T-helper 1 cell treated with Interleukin-12 subunit alpha and Interleukin-12 subunit beta and Interleukin-4 antibody, amounts not matched to agents 30 μg/mL and 1 μg/mL, for 36 hours (primary cell): ENCODE measurements at regions not wholly inside any gene's neighbourhood (a gene's known extent, or its start where the extent isn't known, plus 50 kb on each side); places are given as distances from the start of the nearest gene placed in this dataset.
"Not testable (repeated sequence)": the region's sequence is repeated elsewhere in the genome, so short reads cannot be mapped to it uniquely, and the experiment has no call there.

Experiments
- H3K27ac Mint-ChIP-seq: one replicate; pipeline ENCODE4 v1.8.0; 2021; ENCODE audit warnings: mild to moderate bottlenecking, mixed read lengths
- H3K27me3 Mint-ChIP-seq: one replicate; pipeline ENCODE4 v1.8.0; 2021; ENCODE audit warnings: low read depth, mixed read lengths
- H3K36me3 Mint-ChIP-seq: one replicate; pipeline ENCODE4 v1.8.0; 2021; ENCODE audit warnings: low read depth, mixed read lengths
- H3K4me1 Mint-ChIP-seq: one replicate; pipeline ENCODE4 v1.8.0; 2021; ENCODE audit warnings: low read depth, mixed read lengths
- H3K4me3 Mint-ChIP-seq: one replicate; pipeline ENCODE4 v1.8.0; 2021; ENCODE audit warnings: mild to moderate bottlenecking, moderate library complexity, mixed read lengths
- H3K9me3 Mint-ChIP-seq: one replicate; pipeline ENCODE4 v1.8.0; 2021; ENCODE audit warnings: mixed read lengths

DNA sequence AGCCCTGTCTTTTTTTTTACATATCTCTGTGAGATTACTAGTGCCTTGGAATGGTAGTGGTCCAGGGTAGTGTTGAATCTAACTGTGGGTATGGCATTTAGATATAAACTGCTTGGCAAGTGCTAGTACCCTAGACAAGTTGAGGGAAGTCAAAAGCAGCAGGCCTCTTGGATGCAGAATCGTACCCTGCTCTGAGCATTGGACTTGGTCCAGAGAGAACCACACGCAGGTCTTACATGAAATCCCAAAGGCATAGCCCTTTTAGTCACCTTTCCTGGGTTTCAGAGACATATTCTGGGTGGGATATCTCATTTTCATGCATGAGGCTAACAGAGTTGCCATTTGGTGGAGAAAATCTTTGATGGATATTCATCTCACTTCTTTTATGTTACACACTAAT is 641.4 kb downstream of the PDCD6IP start:
- no peaks in the 10 kb centered on the region for H3K36me3 Mint-ChIP-seq
- no peak overlapping the region for H3K27ac Mint-ChIP-seq
- no peak overlapping the region for H3K4me3 Mint-ChIP-seq
- H3K4me1 Mint-ChIP-seq = no peaks in the 10 kb centered on the region
- H3K27me3 Mint-ChIP-seq = no peaks in the 10 kb centered on the region
- peaks cover 13% of the 10 kb centered on the region for H3K9me3 Mint-ChIP-seq

DNA sequence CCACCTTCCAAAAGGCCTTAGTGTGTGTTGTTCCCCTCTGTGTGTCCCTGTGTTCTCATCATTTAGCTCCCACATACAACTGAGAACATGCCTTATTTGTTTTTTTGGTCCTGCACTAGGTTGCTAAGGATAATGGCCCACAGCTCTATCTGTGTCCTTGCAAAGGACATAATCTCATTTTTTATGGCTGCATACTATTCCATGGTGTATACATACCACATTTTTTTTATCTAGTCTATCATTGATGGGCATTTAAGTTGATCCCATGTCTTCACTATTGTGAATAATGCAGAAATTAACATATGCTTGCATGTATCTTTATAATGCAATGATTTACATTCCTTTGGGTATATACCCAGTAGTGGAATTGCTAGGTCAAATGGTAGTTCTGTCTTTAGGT is 645.7 kb downstream of the PDCD6IP start:
- H3K4me3 Mint-ChIP-seq = no peak overlapping the region
- H3K4me1 Mint-ChIP-seq = no peaks in the 10 kb centered on the region
- no peaks in the 10 kb centered on the region for H3K36me3 Mint-ChIP-seq
- peaks cover 42% of the 10 kb centered on the region for H3K9me3 Mint-ChIP-seq
- no peaks in the 10 kb centered on the region for H3K27me3 Mint-ChIP-seq
- H3K27ac Mint-ChIP-seq = no peak overlapping the region

DNA sequence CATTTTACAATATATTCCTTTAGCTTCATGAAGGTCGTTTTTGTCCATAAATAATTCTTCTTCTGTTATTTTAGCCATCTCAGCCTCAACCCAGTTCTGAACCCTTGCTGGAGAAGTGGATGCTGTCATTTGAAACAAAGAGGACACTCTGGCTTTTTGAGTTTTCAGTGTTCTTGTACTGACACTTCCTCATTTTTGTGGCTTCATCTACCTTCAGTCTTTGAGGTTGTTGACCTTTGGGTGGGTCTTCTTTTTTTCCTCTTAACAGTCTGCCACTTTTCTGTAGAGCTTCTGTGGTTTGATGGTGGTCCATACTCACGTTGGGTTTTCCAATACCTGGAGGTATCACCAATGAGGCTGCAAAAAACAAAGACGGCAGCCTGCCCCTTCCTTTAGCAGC is 650.9 kb downstream of the PDCD6IP start:
- no peaks in the 10 kb centered on the region for H3K4me1 Mint-ChIP-seq
- H3K4me3 Mint-ChIP-seq = no peak overlapping the region
- no peaks in the 10 kb centered on the region for H3K27me3 Mint-ChIP-seq
- peaks cover 32% of the 10 kb centered on the region for H3K9me3 Mint-ChIP-seq
- H3K36me3 Mint-ChIP-seq = no peaks in the 10 kb centered on the region
- H3K27ac Mint-ChIP-seq = no peak overlapping the region

DNA sequence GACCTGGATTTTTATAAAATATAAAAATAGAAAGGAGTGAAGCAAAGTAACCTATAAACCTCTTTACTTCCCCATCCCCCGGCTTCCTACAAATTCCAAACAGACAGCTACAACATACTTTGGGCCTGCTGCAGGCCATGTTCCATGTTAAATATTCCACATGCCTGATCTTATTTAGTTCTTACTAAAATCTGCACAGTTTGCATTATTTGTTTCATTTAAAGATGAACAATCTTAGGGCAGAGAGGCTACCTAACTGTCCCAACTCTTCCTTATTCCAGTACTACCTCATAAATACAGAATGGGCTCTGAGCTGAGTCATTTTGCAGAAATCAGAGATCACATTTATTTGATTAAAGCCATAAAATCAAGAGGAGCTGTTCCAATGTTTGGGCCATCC is 665.0 kb downstream of the PDCD6IP start:
- Mint-ChIP-seq H3K4me1 (no peaks in the 10 kb centered on the region), H3K9me3 (peaks cover 34% of the 10 kb centered on the region), H3K27ac (no peak overlapping the region), H3K27me3 (no peaks in the 10 kb centered on the region), H3K4me3 (no peak overlapping the region), H3K36me3 (no peaks in the 10 kb centered on the region)

DNA sequence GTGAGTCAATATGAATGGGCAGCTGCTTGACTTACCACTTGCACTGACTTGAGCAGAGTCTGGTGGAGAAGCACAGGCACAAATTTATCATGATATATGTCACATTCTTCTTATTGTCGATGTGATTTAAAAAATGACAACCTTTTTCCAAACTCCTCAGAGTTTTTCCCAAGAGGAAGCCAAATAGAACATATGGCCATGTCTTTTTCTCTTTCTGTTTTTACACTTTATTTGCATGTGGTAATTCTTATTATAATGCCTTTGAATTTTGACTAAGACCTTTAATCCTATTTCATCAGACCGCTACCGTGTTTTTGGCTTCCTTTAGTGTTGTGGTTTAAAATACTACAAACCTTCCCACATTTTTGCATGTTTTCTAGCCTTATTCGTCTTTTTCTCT is 666.2 kb downstream of the PDCD6IP start:
- Mint-ChIP-seq H3K36me3 (no peaks in the 10 kb centered on the region), H3K27me3 (no peaks in the 10 kb centered on the region), H3K4me3 (no peak overlapping the region), H3K4me1 (no peaks in the 10 kb centered on the region), H3K27ac (no peak overlapping the region), H3K9me3 (peaks cover 26% of the 10 kb centered on the region)

DNA sequence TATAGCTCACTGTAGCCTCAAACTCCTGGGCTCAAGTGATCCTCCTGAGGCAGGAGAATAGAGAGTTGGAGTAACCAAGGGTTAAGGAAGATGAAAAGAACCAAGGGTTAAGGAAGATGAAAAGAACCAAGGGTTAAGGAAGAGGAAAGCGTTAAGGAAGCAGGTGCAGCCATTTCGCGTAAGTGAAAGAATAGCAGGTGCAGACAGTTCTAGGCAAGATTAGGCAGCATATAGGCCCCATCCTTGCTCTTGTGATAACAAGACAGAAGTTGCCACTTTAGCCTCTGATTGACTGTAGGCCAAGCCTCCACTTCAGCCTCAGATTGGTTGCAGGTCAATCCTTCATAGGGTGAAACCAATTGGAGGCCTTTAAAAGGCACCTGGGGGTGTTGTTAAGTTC is 677.4 kb downstream of the PDCD6IP start:
- Mint-ChIP-seq H3K27me3 (no peaks in the 10 kb centered on the region), H3K4me3 (no peak overlapping the region), H3K36me3 (no peaks in the 10 kb centered on the region), H3K9me3 (peaks cover 6% of the 10 kb centered on the region), H3K4me1 (no peaks in the 10 kb centered on the region), H3K27ac (no peak overlapping the region)

DNA sequence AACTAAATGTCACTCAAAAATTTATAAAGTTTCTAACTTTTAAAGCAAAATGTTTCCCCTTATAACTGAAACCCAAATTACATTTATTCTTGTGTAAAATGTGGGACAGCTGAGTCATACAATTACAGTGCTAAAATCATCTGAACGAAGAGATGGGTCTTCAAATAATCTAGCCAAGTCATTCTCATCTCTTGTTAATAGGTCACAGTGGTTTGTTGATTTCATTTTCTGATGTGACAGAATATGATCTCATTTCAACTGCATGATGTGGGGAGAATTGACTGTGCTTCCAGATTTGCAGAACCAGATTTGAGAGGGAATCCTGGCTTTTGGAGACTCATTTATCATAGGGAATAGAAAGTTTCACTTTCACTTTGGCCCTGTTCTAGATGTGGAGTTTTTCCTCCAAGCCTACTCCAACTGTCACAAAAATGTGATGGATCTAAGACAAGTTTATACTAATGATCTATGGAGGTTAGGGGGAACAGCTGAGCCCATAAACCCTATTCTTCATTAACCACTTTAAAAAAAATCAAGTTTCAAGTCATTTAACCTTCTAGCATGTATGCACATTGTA is 685.0 kb downstream of the PDCD6IP start:
- peaks cover 4% of the 10 kb centered on the region for H3K9me3 Mint-ChIP-seq
- peaks cover 3% of the 10 kb centered on the region for H3K4me1 Mint-ChIP-seq
- H3K27ac Mint-ChIP-seq = no peak overlapping the region
- no peaks in the 10 kb centered on the region for H3K27me3 Mint-ChIP-seq
- no peak overlapping the region for H3K4me3 Mint-ChIP-seq
- H3K36me3 Mint-ChIP-seq = no peaks in the 10 kb centered on the region

DNA sequence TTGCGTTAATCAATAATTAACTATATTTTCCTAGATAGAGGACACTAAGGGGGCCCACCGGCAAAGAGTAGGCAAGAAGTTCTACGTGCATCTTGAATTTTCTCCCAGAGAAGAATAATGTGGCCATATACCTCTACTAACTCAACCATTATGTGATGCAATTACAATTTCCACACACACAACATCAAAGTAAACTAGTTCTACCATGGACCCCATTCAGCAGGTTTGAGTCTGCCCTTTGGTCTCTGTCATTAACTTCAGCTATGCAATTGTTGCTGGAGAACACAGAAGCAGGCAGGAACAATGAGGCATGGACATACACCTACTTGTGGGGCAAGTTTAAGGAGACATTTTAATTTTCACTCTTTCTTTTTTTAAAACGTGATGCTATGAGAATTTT is 705.9 kb downstream of the PDCD6IP start:
- no peaks in the 10 kb centered on the region for H3K36me3 Mint-ChIP-seq
- H3K4me1 Mint-ChIP-seq = no peaks in the 10 kb centered on the region
- no peaks in the 10 kb centered on the region for H3K27me3 Mint-ChIP-seq
- H3K4me3 Mint-ChIP-seq = no peak overlapping the region
- no peaks in the 10 kb centered on the region for H3K9me3 Mint-ChIP-seq
- H3K27ac Mint-ChIP-seq = no peak overlapping the region

DNA sequence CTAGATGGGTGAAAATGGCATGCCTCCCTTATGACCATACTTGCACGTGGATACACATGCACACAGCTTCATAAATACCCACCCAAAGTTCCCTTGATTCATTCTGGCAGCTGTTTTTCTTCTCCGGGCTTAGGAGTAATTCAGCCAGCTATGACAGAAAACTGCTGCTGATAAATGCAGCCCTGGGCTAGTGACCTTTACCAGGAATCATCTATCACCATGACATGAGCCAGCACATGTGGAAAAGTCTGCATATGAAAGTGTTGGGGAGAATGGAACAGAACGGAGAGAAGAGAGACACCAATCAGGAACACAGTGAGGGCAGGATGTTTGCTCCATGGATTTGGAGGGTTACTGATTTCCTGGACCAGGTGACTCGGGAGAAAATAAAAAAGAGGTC is 706.3 kb downstream of the PDCD6IP start:
- no peaks in the 10 kb centered on the region for H3K27me3 Mint-ChIP-seq
- H3K9me3 Mint-ChIP-seq = no peaks in the 10 kb centered on the region
- no peak overlapping the region for H3K27ac Mint-ChIP-seq
- no peaks in the 10 kb centered on the region for H3K4me1 Mint-ChIP-seq
- no peaks in the 10 kb centered on the region for H3K36me3 Mint-ChIP-seq
- H3K4me3 Mint-ChIP-seq = no peak overlapping the region

DNA sequence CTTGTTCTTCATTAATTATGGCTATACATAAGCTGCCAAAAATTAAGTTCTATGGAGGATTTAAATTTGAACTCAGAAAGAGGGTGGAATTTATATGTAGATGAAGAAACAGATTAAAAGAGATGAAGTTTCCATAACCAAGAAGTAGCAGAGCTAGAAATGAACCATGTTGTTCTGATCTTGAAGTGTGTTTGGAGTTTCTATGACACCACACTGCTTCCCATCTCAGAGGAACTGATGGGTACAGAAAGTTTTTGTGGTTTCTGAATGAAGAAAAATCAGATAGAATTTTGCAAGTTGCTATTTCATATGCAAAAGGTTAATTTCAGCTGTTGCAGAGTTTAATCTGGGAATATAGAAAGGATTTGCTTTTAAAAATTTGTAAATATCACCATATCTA is 710.3 kb downstream of the PDCD6IP start:
- no peaks in the 10 kb centered on the region for H3K4me1 Mint-ChIP-seq
- H3K36me3 Mint-ChIP-seq = no peaks in the 10 kb centered on the region
- no peak overlapping the region for H3K27ac Mint-ChIP-seq
- H3K4me3 Mint-ChIP-seq = no peak overlapping the region
- no peaks in the 10 kb centered on the region for H3K9me3 Mint-ChIP-seq
- H3K27me3 Mint-ChIP-seq = no peaks in the 10 kb centered on the region

DNA sequence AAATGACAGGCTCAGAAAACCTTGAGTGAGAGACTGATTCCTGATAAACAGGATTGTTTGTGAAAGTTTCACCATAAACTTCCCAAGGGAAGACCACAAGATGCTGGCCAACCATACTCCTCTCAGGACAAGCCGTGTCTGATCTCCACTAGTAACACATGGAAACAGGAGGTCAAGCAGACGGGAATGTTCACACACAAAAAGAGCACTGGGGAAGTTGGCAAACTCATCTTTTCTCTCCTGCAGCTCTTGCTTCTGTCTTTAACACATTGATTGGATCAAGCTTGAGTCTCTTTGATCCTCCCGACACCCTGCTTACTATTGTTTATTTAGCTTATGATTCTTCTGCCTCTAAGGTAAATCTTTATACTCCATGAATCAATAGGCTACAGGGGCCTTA is 713.5 kb downstream of the PDCD6IP start:
- Mint-ChIP-seq H3K36me3 (no peaks in the 10 kb centered on the region), H3K9me3 (no peaks in the 10 kb centered on the region), H3K4me1 (no peaks in the 10 kb centered on the region), H3K27me3 (no peaks in the 10 kb centered on the region), H3K27ac (no peak overlapping the region), H3K4me3 (no peak overlapping the region)

DNA sequence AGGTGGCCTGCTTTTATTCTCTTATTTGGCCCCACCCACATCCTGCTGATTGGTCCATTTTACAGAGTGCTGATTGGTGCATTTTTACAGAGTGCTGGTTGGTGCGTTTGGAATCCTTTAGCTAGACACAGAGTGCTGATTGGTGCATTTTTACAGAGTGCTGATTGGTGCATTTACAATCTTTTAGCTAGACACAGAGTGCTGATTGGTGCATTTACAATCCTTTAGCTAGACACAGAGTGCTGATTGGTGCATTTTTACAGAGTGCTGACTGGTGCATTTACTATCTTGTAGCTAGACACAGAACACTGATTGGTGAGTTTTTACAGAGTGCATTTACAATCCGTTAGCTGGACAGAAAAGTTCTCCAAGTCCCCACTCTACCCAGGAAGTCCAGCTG is 720.6 kb downstream of the PDCD6IP start:
- not testable (repeated sequence) for H3K9me3 Mint-ChIP-seq, H3K4me1 Mint-ChIP-seq, H3K36me3 Mint-ChIP-seq, H3K27ac Mint-ChIP-seq, H3K4me3 Mint-ChIP-seq, H3K27me3 Mint-ChIP-seq

DNA sequence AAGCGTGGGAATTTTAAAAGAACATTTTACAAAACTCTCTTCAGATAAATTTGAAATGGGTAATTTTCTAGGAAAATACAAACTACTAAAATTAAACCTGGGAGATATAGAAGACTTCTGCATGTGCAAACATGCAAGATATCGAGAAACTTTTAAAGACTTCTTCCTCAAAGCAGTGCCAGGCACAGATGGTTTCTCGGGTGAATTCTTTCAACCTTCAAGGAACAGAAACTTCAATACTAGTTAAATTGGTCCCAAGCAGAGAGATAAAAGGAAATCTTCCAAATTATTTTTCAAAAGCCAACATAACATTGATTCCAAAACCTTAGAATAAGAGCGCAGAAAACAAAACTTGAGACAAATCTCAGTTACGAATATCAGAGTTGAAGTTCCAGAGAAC is 732.7 kb downstream of the PDCD6IP start:
- H3K4me1 Mint-ChIP-seq = no peaks in the 10 kb centered on the region
- H3K36me3 Mint-ChIP-seq = no peaks in the 10 kb centered on the region
- no peaks in the 10 kb centered on the region for H3K9me3 Mint-ChIP-seq
- H3K27ac Mint-ChIP-seq = no peak overlapping the region
- H3K27me3 Mint-ChIP-seq = no peaks in the 10 kb centered on the region
- no peak overlapping the region for H3K4me3 Mint-ChIP-seq

DNA sequence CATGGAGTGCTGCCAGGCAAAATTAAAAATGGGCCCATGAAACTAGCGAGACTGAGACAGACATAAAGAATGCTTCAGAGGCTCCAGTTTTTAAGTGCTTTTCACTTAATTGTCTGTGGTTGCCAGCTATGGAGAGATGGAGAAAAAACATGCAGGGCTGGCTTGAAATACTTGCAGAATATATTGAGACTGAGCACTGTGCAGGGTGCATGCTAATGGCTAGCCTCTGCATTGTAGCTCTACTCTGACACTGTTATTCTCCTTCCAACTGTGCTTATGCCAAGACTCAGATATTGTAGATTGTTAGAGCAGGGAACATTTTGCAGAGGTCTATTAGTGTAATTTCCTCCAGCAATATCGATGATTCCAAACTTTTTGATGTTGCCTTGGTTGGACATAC is 735.0 kb downstream of the PDCD6IP start:
- no peak overlapping the region for H3K4me3 Mint-ChIP-seq
- no peak overlapping the region for H3K27ac Mint-ChIP-seq
- H3K27me3 Mint-ChIP-seq = no peaks in the 10 kb centered on the region
- H3K4me1 Mint-ChIP-seq = no peaks in the 10 kb centered on the region
- H3K36me3 Mint-ChIP-seq = no peaks in the 10 kb centered on the region
- H3K9me3 Mint-ChIP-seq = no peaks in the 10 kb centered on the region

DNA sequence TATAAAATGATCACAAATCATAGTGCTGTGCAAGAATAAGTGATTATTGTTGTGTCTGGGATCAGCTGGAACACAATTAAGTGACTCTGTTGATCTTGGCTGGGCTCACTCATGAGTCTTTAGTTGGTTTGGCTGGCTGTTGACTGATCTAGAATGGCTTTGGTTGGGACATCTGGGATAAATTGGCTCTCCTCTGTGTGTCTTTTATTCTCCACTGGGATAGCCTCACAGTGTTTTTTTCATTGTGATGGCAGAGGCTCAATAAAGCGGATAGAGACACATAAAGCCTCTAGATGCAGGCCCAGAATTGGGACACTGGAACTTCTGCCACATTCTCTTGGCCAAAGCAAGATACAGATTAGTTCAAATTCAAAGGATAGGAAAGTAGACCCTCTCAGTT is 735.6 kb downstream of the PDCD6IP start:
- no peaks in the 10 kb centered on the region for H3K9me3 Mint-ChIP-seq
- H3K4me1 Mint-ChIP-seq = no peaks in the 10 kb centered on the region
- H3K36me3 Mint-ChIP-seq = no peaks in the 10 kb centered on the region
- H3K27ac Mint-ChIP-seq = no peak overlapping the region
- no peaks in the 10 kb centered on the region for H3K27me3 Mint-ChIP-seq
- H3K4me3 Mint-ChIP-seq = no peak overlapping the region

DNA sequence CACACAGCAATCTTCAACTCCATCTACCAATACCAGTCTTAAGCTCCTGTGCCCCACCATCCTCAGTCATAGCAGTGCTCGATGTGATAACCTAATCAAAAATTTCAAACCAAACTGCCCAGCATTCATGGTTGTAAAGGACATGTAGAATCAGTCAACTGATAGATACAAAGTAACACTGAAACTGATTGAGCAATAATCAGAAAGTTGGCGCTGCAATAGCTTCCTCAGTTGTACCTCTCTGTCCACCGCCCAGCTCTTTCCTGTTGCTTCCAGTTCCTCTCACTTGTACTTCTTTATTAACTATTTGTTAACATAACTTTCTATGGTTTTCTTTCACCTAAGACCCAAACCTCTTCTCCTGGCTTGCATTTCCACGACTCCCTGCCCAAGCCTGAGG is 745.7 kb downstream of the PDCD6IP start:
- Mint-ChIP-seq H3K9me3 (no peaks in the 10 kb centered on the region), H3K27me3 (no peaks in the 10 kb centered on the region), H3K36me3 (no peaks in the 10 kb centered on the region), H3K4me3 (no peak overlapping the region), H3K27ac (no peak overlapping the region), H3K4me1 (no peaks in the 10 kb centered on the region)
